ENCODE measurements at regions not wholly inside any gene's neighbourhood (a gene's known extent, or its start where the extent isn't known, plus 50 kb on each side); places are given as distances from the start of the nearest gene placed in this dataset.
"Not testable (repeated sequence)": the region's sequence is repeated elsewhere in the genome, so short reads cannot be mapped to it uniquely, and the experiment has no call there.

GRCh38 chr2:43068631-43069517 lies 157.5 kb downstream of the ZFP36L2 start:
- no peak for DNase-seq

GRCh38 chr2:43068041-43068533 lies 158.3 kb downstream of the ZFP36L2 start:
- DNase-seq, result no peak

GRCh38 chr2:43067254-43068040 lies 159.0 kb downstream of the ZFP36L2 start:
- DNase-seq, result no peak

DNA sequence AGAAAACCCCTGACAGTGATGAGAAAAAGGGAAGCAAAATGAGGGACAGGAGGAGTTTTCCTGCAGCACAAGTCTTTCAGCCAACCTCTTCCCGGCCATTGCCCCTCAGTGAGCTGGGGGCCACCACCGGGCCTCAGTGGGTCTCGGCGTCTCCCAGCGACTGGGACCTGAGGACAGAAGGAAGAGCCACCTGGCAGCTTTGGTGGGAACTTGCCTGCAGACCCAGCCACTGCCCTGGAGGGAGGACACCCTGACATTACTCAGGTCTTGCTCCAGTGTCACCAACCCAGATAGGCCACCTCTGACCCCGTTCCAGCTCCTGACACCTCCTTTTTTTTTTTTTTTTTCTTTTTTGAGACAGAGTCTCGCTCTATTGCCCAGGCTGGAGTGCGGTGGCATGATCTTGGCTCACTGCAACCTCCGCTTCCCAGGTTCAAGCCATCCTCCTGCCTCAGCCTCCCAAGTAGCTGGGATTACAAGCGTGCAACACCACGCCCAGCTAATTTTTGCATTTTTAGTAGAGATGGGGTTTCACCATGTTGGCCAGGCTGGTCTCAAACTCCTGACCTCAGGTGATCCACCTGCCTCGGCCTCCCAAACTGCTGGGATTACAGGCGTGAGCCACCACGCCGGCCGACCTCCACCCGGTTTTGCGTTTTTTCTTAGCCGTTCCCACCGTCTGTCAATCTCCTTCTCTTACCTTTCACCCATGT lies 159.7 kb downstream of the ZFP36L2 start:
- DNase-seq, result not testable (repeated sequence)

GRCh38 chr2:43065871-43066270 lies 160.5 kb downstream of the ZFP36L2 start:
- DNase-seq, result no peak

DNA sequence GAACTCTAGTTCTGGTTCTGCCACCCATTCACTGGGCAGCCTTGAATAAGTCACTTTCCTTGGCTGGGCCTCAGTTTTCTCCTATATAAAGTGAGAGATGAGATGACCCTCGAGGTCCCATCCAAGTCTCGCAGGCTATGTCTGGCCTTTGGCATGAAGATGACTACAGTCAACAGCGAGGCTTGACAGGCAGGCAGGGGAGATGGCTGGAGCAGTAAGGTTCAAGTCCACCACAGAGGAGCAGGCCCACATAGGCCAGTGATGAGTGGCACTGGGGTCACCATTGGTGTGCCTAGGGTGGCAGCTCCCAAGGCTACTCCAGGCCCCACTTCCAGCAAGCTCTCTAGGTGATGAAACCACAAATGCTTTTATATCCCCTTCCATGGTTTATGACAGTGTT lies 161.4 kb downstream of the ZFP36L2 start:
- DNase-seq, result no peak

DNA sequence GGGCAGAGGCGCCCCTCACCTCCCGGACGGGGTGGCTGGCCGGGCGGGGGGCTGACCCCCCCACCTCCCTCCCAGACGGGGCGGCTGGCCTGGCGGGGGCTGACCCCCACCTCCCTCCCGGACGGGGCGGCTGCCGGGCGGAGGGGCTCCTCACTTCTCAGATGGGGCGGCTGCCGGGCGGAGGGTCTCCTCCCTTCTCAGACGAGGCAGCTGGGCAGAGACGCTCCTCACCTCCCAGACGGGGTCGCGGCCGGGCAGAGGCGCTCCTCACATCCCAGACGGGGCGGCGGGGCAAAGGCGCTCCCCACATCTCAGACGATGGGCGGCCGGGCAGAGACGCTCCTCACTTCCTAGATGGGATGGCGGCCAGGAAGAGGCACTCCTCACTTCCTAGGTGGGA lies 163.3 kb downstream of the ZFP36L2 start:
- DNase-seq, result not testable (repeated sequence)

DNA sequence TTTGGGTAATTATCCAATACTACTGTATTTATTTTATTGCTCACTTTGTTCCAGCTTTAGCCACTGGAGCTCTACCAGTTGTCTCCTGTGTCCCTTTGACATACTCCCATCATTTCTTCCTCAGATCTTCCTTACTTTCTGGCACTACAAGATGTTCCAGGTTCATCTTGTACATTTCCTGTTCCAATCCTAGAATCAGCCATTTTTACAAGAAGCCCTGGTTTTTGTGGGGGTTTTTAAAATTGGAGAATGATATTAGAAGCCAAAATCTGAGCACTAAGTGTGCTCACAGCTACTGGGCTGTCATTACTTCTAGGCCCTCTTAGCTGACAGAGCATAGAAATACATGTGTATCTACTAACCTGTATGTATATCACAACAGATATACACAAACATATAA lies 164.3 kb downstream of the ZFP36L2 start:
- DNase-seq, result no peak

DNA sequence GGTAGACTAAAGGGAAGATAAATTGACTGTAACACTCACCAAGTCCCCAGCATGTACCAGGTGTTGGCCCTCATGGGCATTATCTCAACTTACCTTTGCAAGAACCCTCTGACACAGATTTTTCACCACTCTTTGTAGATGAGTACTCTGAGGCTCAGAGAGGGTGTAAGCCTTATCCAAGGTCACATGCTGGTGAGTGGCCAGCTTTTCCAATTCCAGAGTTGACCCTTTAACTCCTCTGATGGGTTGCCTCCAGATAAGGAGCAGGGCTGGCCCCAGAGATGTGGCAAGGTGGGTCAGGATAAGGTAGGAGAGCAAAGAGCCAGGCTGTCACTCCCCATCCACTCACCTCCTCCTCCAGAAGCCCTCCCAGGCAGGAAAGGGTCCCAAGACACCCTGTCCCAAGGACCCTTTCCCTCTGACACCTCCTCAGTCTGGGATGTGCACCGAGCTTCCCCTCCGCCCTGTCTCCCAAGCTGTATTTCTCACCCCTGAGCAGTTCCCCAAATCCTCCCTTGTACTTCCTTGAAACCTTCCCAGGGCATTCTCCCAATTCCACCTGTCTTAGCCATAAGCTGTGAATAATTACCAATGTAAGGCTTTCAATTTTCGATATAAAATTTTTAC lies 165.9 kb downstream of the ZFP36L2 start:
- DNase-seq, result no peak

GRCh38 chr2:43059183-43059897 lies 167.1 kb downstream of the ZFP36L2 start:
- DNase-seq, result peak; percentile 2

- DNase-seq, result no peak
Observed at GRCh38 chr2:43058726-43059110, 167.7 kb downstream of the ZFP36L2 start.

DNA sequence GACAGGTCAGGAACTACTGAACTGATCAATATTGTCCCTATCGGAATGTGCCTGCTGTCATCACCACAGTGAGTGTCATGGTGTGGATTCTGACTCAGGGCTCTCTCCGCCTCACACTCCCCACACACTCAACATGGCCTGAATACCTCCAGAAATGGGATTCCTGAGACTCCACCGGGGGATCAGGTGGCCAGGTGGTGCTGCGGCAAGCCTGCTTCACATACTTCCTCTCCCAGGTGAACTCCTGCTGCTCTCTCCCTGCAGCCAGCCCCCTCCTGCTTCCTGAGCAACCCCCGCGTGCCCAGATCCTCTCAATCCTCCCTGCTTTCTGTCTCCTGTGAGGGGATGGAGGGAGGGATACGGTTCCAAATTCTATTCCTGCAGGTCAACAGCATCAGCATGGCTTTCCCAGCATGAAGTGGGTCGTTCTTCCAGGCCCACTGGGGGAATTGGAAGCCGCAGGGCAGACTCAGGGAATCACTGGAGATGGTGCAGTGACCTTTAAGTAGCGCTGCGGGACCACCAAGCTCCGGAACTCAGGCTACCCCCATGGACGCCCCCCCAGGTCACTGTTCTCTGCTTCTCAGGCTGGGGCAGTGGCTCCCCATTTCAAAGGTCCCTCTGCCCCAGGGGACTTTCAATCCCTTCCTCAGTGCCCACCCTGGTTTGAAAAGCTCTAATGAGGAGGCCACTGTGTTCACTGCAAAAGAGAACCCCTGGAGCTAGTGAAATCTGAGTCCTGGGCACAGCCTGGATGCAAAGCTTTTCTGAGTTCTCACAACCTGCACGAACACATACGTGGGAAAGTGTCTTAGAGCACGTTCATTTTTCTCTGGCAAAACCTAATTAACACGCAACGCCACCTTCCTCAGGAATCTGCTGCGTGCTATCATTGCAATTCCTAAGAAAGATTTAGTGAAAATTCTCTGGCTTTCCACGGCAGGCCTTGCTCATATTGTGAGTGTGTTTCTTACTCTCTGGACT lies 168.4 kb downstream of the ZFP36L2 start:
- DNase-seq, result no peak

DNA sequence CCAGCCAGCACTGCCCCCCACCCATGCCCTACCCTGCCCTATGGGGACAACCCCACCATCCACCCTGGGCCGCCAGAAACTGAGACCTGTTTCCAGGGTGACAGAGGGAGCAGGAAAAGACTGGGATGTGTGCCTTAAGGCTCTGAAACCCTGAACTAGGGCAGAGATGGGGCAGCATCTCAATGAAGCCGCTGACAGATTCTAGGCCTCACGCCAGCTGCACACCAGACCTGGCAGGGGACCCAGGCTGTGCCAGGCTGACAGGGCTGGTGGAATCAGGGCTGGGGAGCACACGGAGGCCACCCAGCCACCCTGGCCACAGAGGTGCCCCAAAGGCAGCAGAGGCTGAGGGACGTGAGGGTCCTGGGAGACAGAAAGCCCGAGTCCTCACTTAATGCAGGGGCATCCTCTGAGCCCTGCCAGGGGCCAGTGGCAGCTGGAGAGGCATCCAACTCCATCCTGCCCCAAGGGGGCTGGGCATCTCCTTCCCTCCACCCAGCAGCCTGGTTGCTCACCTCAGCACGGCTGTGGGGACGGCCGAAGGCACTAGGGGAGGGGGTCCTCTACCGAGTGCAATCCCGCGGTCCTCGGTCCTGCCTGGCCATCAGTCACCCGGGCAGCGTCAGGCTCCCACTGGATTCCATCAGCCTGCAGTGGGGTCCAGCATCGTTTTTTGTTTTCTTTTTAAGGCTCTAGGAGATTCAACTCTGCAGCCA lies 169.2 kb downstream of the ZFP36L2 start:
- no peak for DNase-seq

- no peak for DNase-seq
Observed at GRCh38 chr2:43055985-43056384, 170.4 kb downstream of the ZFP36L2 start.

- DNase-seq, result no peak
Observed at GRCh38 chr2:43055086-43055912, 171.1 kb downstream of the ZFP36L2 start.

DNA sequence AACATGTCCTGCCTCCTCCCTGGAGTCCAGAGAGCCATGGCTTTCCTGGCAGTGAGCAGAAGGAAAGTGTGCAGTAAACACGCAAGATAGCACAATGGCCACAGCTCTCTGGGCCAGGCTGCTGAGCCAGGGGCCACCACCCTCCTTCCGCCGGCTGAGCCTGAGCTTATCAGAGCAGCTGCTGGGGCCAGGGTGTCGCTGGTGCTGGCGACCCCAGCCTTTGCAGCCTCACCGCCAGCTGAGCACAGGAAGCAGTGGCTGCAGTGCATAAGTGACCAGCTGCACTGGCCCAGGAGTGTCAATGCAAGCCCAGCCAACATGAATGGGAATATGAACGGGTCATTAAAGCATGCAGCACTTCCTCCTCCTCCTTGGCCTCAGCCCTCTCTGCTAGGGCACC lies 172.0 kb downstream of the ZFP36L2 start:
- no peak for DNase-seq

DNA sequence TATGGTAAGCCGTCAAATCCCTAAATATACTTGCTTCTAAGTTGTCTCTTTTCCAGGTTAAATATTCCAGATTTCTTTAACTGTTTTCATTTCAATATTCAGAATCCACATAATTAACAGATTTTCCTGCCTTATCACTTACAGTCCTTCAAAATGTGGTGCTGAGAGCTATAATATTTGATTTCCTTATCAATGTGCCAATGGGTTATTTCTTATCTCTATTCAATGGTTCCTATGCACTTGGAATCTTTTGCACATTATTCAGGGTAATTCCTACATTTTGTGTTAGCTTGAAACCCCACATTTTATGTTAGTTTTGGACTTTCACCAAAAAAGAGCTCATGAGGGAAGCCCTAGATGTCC lies 173.5 kb downstream of the ZFP36L2 start:
- DNase-seq, result no peak

DNA sequence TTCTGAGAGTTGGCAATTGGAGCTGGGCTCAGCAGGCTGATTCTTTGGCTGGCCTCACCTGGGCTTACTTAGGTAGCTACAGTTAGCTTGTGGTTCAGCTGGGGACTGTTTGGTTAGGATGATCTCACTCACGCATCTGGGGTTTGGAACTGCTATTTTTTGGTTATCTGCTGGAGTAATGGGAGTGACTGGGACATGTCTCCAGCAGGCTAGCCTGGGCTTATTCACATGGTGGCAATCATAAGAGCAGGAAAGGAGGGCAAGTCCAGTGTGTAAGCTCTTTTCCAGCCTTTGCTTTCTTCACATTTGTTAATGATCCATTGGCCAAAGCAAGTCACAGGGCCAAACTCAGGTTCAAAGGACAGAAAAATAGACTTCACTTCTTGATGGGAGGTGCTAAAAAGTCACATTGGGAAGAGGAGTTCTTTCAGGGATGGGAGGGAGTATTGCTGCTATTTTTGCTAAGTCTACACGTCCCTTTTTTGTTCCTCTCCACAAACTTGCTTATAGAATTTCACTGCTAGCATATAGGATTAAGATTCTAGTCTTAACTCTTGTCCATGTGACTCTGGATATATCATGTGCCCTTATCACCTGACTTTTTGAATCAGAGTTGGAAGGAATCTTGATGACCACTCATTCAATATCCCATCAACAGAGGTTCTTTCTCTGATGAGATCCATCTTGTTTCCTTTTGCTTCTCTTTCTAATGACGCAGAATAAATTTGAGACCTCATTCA lies 174.0 kb downstream of the ZFP36L2 start:
- no peak for DNase-seq

DNA sequence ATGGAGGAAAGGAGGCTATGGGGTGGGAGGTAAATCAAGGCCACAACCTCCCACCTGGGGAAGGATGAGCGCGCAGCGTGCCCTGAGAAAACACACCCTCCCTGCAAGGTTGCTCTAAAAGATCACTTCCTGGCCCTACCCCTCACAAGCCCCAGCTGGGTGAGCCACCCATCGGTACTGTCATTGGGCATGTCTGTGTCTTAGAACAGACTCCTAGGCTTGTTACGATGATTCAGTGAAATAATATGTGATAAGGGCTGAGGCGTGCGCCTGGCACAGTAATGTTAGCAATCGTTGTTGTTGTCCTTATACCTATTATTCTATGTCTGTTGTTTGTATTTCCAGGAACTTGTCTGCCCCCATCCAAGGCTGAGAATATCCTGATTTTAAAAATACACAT lies 175.1 kb downstream of the ZFP36L2 start:
- no peak for DNase-seq
